H1 (cell line): ENCODE measurements at regions not wholly inside any gene's neighbourhood (a gene's known extent, or its start where the extent isn't known, plus 50 kb on each side); places are given as distances from the start of the nearest gene placed in this dataset.

Experiments
- CTCF ChIA-PET: fragments of 300-600 bp; sonication (Branson Sonifier 250); formaldehyde crosslinking; loops from one replicate; lab custom pipeline; 2021; ENCODE audit not compliant: partially characterized antibody; lab: Charles Lee
- POLR2A ChIA-PET: fragments of 300-600 bp; sonication (Branson Sonifier 250); formaldehyde crosslinking; loops from one replicate; lab custom pipeline; 2021; ENCODE audit warnings: inconsistent platforms; ENCODE audit not compliant: partially characterized antibody; lab: Charles Lee
- DNase-seq, 2 experiments: peaks; one replicate each; pipeline versions ENCODE4 v3.0.0 to v3.0.0-alpha.2; 2010 to 2022; ENCODE audit warnings: low spot score in 2 of 2, low read depth in 1 of 2, mixed read lengths in 1 of 2
- FAIRE-seq: peaks from 2 replicates; lab custom pipeline; 2011; peaks lifted over from hg19 to GRCh38; lab: Jason Lieb, UNC
- H2AFZ ChIP-seq: 2 replicates; pipeline ENCODE4 v1.8.1; 2012; ENCODE audit warnings: low read length, inconsistent platforms
- H2AK5ac ChIP-seq: 2 replicates; pipeline ENCODE4 v1.6.1; 2013; ENCODE audit warnings: low read depth, low read length
- H2BK120ac ChIP-seq: replicated peaks from 2 replicates; pipeline ENCODE3; 2013; ENCODE audit warnings: low read depth, low read length, inconsistent platforms
- H2BK12ac ChIP-seq: 2 replicates; pipeline ENCODE4 v1.6.1; 2013; ENCODE audit warnings: low read depth, low read length
- H2BK15ac ChIP-seq: 2 replicates; pipeline ENCODE4 v1.6.1; 2013; ENCODE audit warnings: low read length
- H2BK20ac ChIP-seq: 2 replicates; pipeline ENCODE4 v1.6.1; 2013; ENCODE audit warnings: low read length
- H2BK5ac ChIP-seq: 2 replicates; pipeline ENCODE4 v1.6.1; 2013; ENCODE audit warnings: low read depth, low read length
- H3K14ac ChIP-seq: 2 replicates; pipeline ENCODE4 v1.6.1; 2013; ENCODE audit warnings: inconsistent platforms; ENCODE audit not compliant: insufficient read length
- H3K18ac ChIP-seq: 2 replicates; pipeline ENCODE4 v1.6.1; 2013; ENCODE audit warnings: low read length; ENCODE audit errors: extremely low read depth
- H3K23ac ChIP-seq: 2 replicates; pipeline ENCODE4 v1.6.1; 2013; ENCODE audit warnings: inconsistent platforms; ENCODE audit not compliant: insufficient read length
- H3K23me2 ChIP-seq: 2 replicates; pipeline ENCODE4 v1.6.1; 2013; ENCODE audit warnings: low read depth, low read length
- H3K27ac ChIP-seq: 2 replicates; pipeline ENCODE4 v1.6.1; 2011; ENCODE audit warnings: low read depth, low read length, inconsistent platforms
- H3K27me3 ChIP-seq, 4 experiments: replicated peaks in 1 of 4; 1 replicate in 1 of 4; 2 replicates in 3 of 4; pipeline versions ENCODE4 v1.6.1 to v1.8.1; 2011 to 2013; ENCODE audit warnings: low read length in 3 of 4, mild to moderate bottlenecking in 3 of 4, inconsistent platforms in 2 of 4, mixed read lengths in 2 of 4, moderate library complexity in 1 of 4; ENCODE audit not compliant: control insufficient read depth in 3 of 4, insufficient read depth in 3 of 4; ENCODE audit errors: extremely low read depth in 1 of 4
- H3K36me3 ChIP-seq, 4 experiments: 2 replicates each; pipeline versions ENCODE4 v1.6.1 to v1.8.1; 2011 to 2013; ENCODE audit warnings: mild to moderate bottlenecking in 4 of 4, low read length in 3 of 4, moderate library complexity in 2 of 4, control low read depth in 1 of 4, inconsistent platforms in 1 of 4; ENCODE audit not compliant: insufficient read depth in 4 of 4, control insufficient read depth in 2 of 4
- H3K4ac ChIP-seq: replicated peaks from 2 replicates; pipeline ENCODE3; 2013; ENCODE audit warnings: low read length, low read depth, mixed read lengths, inconsistent platforms; ENCODE audit not compliant: insufficient read length
- H3K4me1 ChIP-seq, 4 experiments: replicated peaks in 1 of 4; 1 replicate in 1 of 4; 2 replicates in 3 of 4; pipeline versions ENCODE4 v1.6.1 to v1.8.1; 2011 to 2013; ENCODE audit warnings: low read length in 3 of 4, inconsistent platforms in 2 of 4, mixed read lengths in 1 of 4; ENCODE audit not compliant: insufficient read depth in 4 of 4, control insufficient read depth in 3 of 4
- H3K4me2 ChIP-seq, 2 experiments: 2 replicates each; pipeline versions ENCODE4 v1.6.1 to v1.8.1; 2011 to 2013; ENCODE audit warnings: low read depth in 2 of 2, low read length in 2 of 2, control low read depth in 1 of 2, inconsistent platforms in 1 of 2, mild to moderate bottlenecking in 1 of 2; ENCODE audit not compliant: insufficient read depth in 1 of 2
- H3K4me3 ChIP-seq, 4 experiments: fragments of 200-600, 300-600 bp in 1 of 4; sonication (generic), shearing (Covaris generic), sonication (Bioruptor Twin) in 1 of 4; 2 replicates each; pipeline versions ENCODE4 v1.5.1 to v1.8.1; 2011 to 2016; ENCODE audit warnings: low read length in 4 of 4, low read depth in 3 of 4, control low read depth in 2 of 4, inconsistent platforms in 2 of 4, mild to moderate bottlenecking in 2 of 4, mixed read lengths in 1 of 4, moderate library complexity in 1 of 4; ENCODE audit not compliant: insufficient read depth in 2 of 4; ENCODE audit errors: extremely low read depth in 1 of 4
- H3K56ac ChIP-seq: replicated peaks from 2 replicates; pipeline ENCODE3; 2013; ENCODE audit warnings: low read depth, mild to moderate bottlenecking, mixed read lengths, low read length, inconsistent platforms; ENCODE audit not compliant: insufficient read length
- H3K79me1 ChIP-seq: 2 replicates; pipeline ENCODE4 v1.6.1; 2013; ENCODE audit warnings: low read depth, low read length, control low read depth
- H3K79me2 ChIP-seq, 2 experiments: 2 replicates each; pipeline versions ENCODE4 v1.6.1 to v1.8.1; 2012 to 2013; ENCODE audit warnings: low read length in 2 of 2, mild to moderate bottlenecking in 2 of 2, inconsistent platforms in 1 of 2; ENCODE audit not compliant: insufficient read depth in 2 of 2, control insufficient read depth in 1 of 2
- H3K9ac ChIP-seq, 4 experiments: replicated peaks in 1 of 4; 1 replicate in 1 of 4; 2 replicates in 3 of 4; pipeline versions ENCODE4 v1.6.1 to v1.8.1; 2011 to 2013; ENCODE audit warnings: low read depth in 3 of 4, low read length in 3 of 4, control low read depth in 2 of 4, mild to moderate bottlenecking in 2 of 4, moderate library complexity in 2 of 4, inconsistent platforms in 1 of 4; ENCODE audit errors: extremely low read depth in 1 of 4
- H3K9me3 ChIP-seq, 2 experiments: 2 replicates each; pipeline versions ENCODE4 v1.6.1 to v1.8.1; 2012 to 2013; ENCODE audit warnings: mild to moderate bottlenecking in 2 of 2, moderate library complexity in 2 of 2, control low read depth in 1 of 2, inconsistent platforms in 1 of 2, low read depth in 1 of 2, low read length in 1 of 2, mixed read lengths in 1 of 2; ENCODE audit not compliant: insufficient read depth in 2 of 2
- H4K20me1 ChIP-seq, 2 experiments: replicated peaks in 1 of 2; 2 replicates each; pipeline versions ENCODE3 to v1.8.1; 2011 to 2013; ENCODE audit warnings: inconsistent platforms in 2 of 2, low read length in 2 of 2, mild to moderate bottlenecking in 1 of 2; ENCODE audit not compliant: insufficient read depth in 2 of 2, control insufficient read depth in 1 of 2
- H4K5ac ChIP-seq: 2 replicates; pipeline ENCODE4 v1.6.1; 2013; ENCODE audit warnings: low read length, low read depth, mixed read lengths, inconsistent platforms; ENCODE audit not compliant: insufficient read length
- H4K8ac ChIP-seq: 2 replicates; pipeline ENCODE4 v1.8.0; 2013; ENCODE audit warnings: mild to moderate bottlenecking, moderate library complexity, low read length, inconsistent platforms; ENCODE audit not compliant: insufficient read depth; ENCODE audit errors: extremely low read depth
- H4K91ac ChIP-seq: replicated peaks from 2 replicates; pipeline ENCODE3; 2013; ENCODE audit warnings: low read length, mixed read lengths, inconsistent platforms; ENCODE audit not compliant: insufficient read length
- PHF8 ChIP-seq: fragments of 200-600 bp; sonication (generic); conservative IDR thresholded peaks from 2 replicates; pipeline ENCODE4 v1.7.1; 2012; ENCODE audit warnings: low read depth, mild to moderate bottlenecking, inconsistent platforms, low read length, moderate library complexity
- RXRA ChIP-seq: IDR thresholded peaks from 2 replicates; pipeline ENCODE4 v1.6.1; 2011; ENCODE audit warnings: low read depth, mild to moderate bottlenecking, low read length, moderate library complexity; ENCODE audit not compliant: insufficient read depth

GRCh38 chrX:121103381-121103780 is 56.0 kb downstream of the GLUD2 start:
- Histone ChIP-seq H4K5ac (no peak overlapping the region), H2AK5ac (no peak overlapping the region), H4K91ac (no peak overlapping the region), H3K4me1 (no peaks in the 10 kb centered on the region), H3K23me2 (no peaks in the 10 kb centered on the region), H3K27ac (no peak overlapping the region), H3K23ac (no peak overlapping the region), H3K14ac (no peak overlapping the region), H3K79me2 (no peaks in the 10 kb centered on the region), H3K9me3 (peaks cover 8 to 31% of the 10 kb centered on the region in 2 experiments; a peak in 2 of 4 replicates), H2BK15ac (no peak overlapping the region), H3K9ac (no peak overlapping the region), H2AFZ (no peak overlapping the region), H3K27me3 (no peaks in the 10 kb centered on the region), H3K18ac (no peak overlapping the region), H3K79me1 (no peaks in the 10 kb centered on the region), H3K4ac (no peak overlapping the region), H2BK120ac (no peak overlapping the region), H2BK12ac (no peak overlapping the region), H2BK5ac (no peak overlapping the region), H3K36me3 (no peaks in the 10 kb centered on the region), H3K4me2 (no peak overlapping the region), H3K56ac (no peak overlapping the region), H4K20me1 (no peaks in the 10 kb centered on the region), H3K4me3 (no peak overlapping the region), H4K8ac (no peak overlapping the region), H2BK20ac (no peak overlapping the region)
- POLR2A ChIA-PET = no interaction called here
- FAIRE-seq (no peak), DNase-seq (no peak)
- CTCF ChIA-PET = no interaction called here
- no peak for TF ChIP-seq PHF8
- TF ChIP-seq RXRA = no peak
